ENCODE measurements at regions not wholly inside any gene's neighbourhood (a gene's known extent, or its start where the extent isn't known, plus 50 kb on each side); places are given as distances from the start of the nearest gene placed in this dataset.

DNA sequence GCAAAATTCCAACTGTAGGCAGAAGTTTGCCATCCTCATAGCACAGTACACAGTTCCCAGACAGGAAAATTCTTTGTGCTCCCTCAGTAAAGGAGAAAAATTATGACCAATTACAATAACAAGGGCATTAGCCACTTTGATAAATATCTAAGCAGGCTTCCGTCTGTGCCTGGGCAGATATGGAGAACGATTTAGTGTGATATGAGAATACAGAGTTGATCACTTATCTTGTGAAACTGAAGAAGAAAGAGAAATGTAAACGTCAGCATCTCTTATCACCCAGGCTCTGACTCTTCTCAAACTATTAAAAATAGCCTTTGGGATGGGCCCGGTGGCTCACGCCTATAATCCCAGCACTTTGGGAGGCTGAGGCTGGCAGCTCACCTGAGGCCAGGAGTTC lies 54.5 kb upstream of the TIAM1 start:
- no peaks in the 10 kb centered on the region for H3K4me1 ChIP-seq (ENCODE audit: control insufficient read depth, insufficient read depth, low read length)
- DNase-seq (ENCODE audit: low read depth, low spot score) (no peak), ATAC-seq (no peak)
- intact Hi-C loops (cut with micrococcal nuclease; ENCODE audit: unreplicated experiment) (no loop called here), in situ Hi-C loops (cut with HindIII; ENCODE audit: low pct_unique_long_range_greater_than_20kb, low sequenced_read_pairs) (no loop called here)
- no peak overlapping the region for H3K4me3 ChIP-seq (ENCODE audit: low read depth in 2 of 2, low read length in 2 of 2)
- H3K9me3 ChIP-seq (ENCODE audit: control insufficient read depth, insufficient read depth, low read depth, low read length): no peaks in the 10 kb centered on the region
- POLR2A ChIA-PET: no interaction called here
- no peak for TF ChIP-seq SIN3A (IDR thresholded peaks at IDR 0.05; ENCODE audit: borderline replicate concordance, insufficient read depth, low read depth, low read length)
- TF ChIP-seq, protein P1, sequence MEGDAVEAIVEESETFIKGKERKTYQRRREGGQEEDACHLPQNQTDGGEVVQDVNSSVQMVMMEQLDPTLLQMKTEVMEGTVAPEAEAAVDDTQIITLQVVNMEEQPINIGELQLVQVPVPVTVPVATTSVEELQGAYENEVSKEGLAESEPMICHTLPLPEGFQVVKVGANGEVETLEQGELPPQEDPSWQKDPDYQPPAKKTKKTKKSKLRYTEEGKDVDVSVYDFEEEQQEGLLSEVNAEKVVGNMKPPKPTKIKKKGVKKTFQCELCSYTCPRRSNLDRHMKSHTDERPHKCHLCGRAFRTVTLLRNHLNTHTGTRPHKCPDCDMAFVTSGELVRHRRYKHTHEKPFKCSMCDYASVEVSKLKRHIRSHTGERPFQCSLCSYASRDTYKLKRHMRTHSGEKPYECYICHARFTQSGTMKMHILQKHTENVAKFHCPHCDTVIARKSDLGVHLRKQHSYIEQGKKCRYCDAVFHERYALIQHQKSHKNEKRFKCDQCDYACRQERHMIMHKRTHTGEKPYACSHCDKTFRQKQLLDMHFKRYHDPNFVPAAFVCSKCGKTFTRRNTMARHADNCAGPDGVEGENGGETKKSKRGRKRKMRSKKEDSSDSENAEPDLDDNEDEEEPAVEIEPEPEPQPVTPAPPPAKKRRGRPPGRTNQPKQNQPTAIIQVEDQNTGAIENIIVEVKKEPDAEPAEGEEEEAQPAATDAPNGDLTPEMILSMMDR (IDR thresholded peaks at IDR 0.05): no peak
- TF ChIP-seq POLR2AphosphoS5 (IDR thresholded peaks at IDR 0.05; ENCODE audit: low read depth, low read length): no peak
- TF ChIP-seq, protein P2, sequence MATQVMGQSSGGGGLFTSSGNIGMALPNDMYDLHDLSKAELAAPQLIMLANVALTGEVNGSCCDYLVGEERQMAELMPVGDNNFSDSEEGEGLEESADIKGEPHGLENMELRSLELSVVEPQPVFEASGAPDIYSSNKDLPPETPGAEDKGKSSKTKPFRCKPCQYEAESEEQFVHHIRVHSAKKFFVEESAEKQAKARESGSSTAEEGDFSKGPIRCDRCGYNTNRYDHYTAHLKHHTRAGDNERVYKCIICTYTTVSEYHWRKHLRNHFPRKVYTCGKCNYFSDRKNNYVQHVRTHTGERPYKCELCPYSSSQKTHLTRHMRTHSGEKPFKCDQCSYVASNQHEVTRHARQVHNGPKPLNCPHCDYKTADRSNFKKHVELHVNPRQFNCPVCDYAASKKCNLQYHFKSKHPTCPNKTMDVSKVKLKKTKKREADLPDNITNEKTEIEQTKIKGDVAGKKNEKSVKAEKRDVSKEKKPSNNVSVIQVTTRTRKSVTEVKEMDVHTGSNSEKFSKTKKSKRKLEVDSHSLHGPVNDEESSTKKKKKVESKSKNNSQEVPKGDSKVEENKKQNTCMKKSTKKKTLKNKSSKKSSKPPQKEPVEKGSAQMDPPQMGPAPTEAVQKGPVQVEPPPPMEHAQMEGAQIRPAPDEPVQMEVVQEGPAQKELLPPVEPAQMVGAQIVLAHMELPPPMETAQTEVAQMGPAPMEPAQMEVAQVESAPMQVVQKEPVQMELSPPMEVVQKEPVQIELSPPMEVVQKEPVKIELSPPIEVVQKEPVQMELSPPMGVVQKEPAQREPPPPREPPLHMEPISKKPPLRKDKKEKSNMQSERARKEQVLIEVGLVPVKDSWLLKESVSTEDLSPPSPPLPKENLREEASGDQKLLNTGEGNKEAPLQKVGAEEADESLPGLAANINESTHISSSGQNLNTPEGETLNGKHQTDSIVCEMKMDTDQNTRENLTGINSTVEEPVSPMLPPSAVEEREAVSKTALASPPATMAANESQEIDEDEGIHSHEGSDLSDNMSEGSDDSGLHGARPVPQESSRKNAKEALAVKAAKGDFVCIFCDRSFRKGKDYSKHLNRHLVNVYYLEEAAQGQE (IDR thresholded peaks at IDR 0.05; ENCODE audit: insufficient read depth in 1 of 2, low read depth in 2 of 2, low read length in 1 of 2): no peak
- TF ChIP-seq TCF7L2 (IDR thresholded peaks at IDR 0.05; ENCODE audit: low read depth, low read length): no peak
- H3K27me3 ChIP-seq (ENCODE audit: control insufficient read depth, insufficient read depth, low read length): no peaks in the 10 kb centered on the region
- no TSS peak for BruUV-seq (replicated peaks)
- H3K27ac ChIP-seq (ENCODE audit: low read length): no peak overlapping the region
- H3K36me3 ChIP-seq (ENCODE audit: control insufficient read depth, insufficient read depth, low read length): no peaks in the 10 kb centered on the region
- CTCF ChIA-PET: no interaction called here

DNA sequence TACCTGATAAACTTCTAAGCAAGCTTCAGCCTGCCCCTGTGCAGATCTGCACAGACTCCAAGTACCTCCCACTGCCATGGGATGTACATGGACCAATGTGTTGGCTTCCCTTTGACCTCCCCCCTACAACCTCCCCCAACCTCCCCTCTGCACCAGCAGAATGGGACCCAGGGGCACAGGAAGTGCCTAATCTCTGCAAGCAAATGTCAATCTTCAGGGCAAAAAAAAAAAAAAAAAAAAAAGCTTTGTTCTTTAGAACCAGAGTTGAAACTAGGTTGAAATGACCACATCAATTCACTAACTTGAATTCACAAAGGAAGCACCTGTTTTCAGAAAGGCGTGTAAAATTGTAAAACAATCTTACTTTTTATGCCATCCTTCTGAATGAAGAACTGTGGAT lies 53.9 kb upstream of the TIAM1 start:
- ATAC-seq (no peak), DNase-seq (ENCODE audit: low read depth, low spot score) (no peak)
- Histone ChIP-seq H3K4me1 (ENCODE audit: control insufficient read depth, insufficient read depth, low read length) (no peaks in the 10 kb centered on the region), H3K27me3 (ENCODE audit: control insufficient read depth, insufficient read depth, low read length) (no peaks in the 10 kb centered on the region), H3K4me3 (ENCODE audit: low read depth in 2 of 2, low read length in 2 of 2) (no peak overlapping the region), H3K36me3 (ENCODE audit: control insufficient read depth, insufficient read depth, low read length) (no peaks in the 10 kb centered on the region), H3K9me3 (ENCODE audit: control insufficient read depth, insufficient read depth, low read depth, low read length) (no peaks in the 10 kb centered on the region), H3K27ac (ENCODE audit: low read length) (no peak overlapping the region)
- BruUV-seq (replicated peaks): no TSS peak
- intact Hi-C loops (cut with micrococcal nuclease; ENCODE audit: unreplicated experiment) (no loop called here), in situ Hi-C loops (cut with HindIII; ENCODE audit: low pct_unique_long_range_greater_than_20kb, low sequenced_read_pairs) (no loop called here)
- ChIA-PET POLR2A (no interaction called here), CTCF (no interaction called here)
- TF ChIP-seq, protein P1 (IDR thresholded peaks at IDR 0.05): no peak
- TF ChIP-seq, protein P2 (IDR thresholded peaks at IDR 0.05; ENCODE audit: insufficient read depth in 1 of 2, low read depth in 2 of 2, low read length in 1 of 2): no peak
- TF ChIP-seq TCF7L2 (IDR thresholded peaks at IDR 0.05; ENCODE audit: low read depth, low read length) (no peak), SIN3A (IDR thresholded peaks at IDR 0.05; ENCODE audit: borderline replicate concordance, insufficient read depth, low read depth, low read length) (no peak), POLR2AphosphoS5 (IDR thresholded peaks at IDR 0.05; ENCODE audit: low read depth, low read length) (no peak)
